ENCODE measurements at regions not wholly inside any gene's neighbourhood (a gene's known extent, or its start where the extent isn't known, plus 50 kb on each side); places are given as distances from the start of the nearest gene placed in this dataset.

GRCh38 chr2:212659441-212659840, 120.8 kb upstream of the ERBB4 start:
- TF ChIP-seq CTCF (IDR thresholded peaks at IDR 0.05) (no peak), POLR2A (IDR thresholded peaks at IDR 0.05) (no peak)

All from lower leg skin (tissue), 3 donors.